D721Med (cell line): ENCODE measurements at regions not wholly inside any gene's neighbourhood (a gene's known extent, or its start where the extent isn't known, plus 50 kb on each side); places are given as distances from the start of the nearest gene placed in this dataset.

ENCODE experiments used
- DNase-seq: peaks from one replicate; pipeline ENCODE4 v3.0.0; 2011; ENCODE audit warnings: low spot score; ENCODE audit not compliant: insufficient read length
- FAIRE-seq: peaks from 2 replicates; lab custom pipeline; 2011; peaks lifted over from hg19 to GRCh38; lab: Jason Lieb, UNC
- CTCF ChIP-seq: IDR thresholded peaks from 2 replicates; pipeline ENCODE4 v1.5.1; 2012; ENCODE audit warnings: mild to moderate bottlenecking, control low read depth; ENCODE audit not compliant: insufficient read depth; ENCODE audit errors: missing control alignments

- no peak for TF ChIP-seq CTCF
- FAIRE-seq = no peak
- no peak for DNase-seq
Measured at GRCh38 chr13:34419755-34420154, 522.3 kb upstream of the NBEA start.

- no peak for TF ChIP-seq CTCF
- FAIRE-seq (no peak), DNase-seq (no peak)
Measured at GRCh38 chr13:34420702-34421346, 521.2 kb upstream of the NBEA start.

- TF ChIP-seq CTCF = no peak
- FAIRE-seq (no peak), DNase-seq (no peak)
Measured at GRCh38 chr13:34421347-34421719, 520.7 kb upstream of the NBEA start.

GRCh38 chr13:34421858-34422475, 520.1 kb upstream of the NBEA start:
- FAIRE-seq (no peak), DNase-seq (no peak)
- no peak for TF ChIP-seq CTCF

- DNase-seq (no peak), FAIRE-seq (no peak)
- TF ChIP-seq CTCF = no peak
Measured at GRCh38 chr13:34422956-34423355, 519.1 kb upstream of the NBEA start.

GRCh38 chr13:34425327-34425949, 516.6 kb upstream of the NBEA start:
- DNase-seq (no peak), FAIRE-seq (no peak)
- no peak for TF ChIP-seq CTCF

GRCh38 chr13:34428911-34429310, 513.2 kb upstream of the NBEA start:
- DNase-seq = no peak
- no peak for FAIRE-seq
- TF ChIP-seq CTCF = no peak
